ENCODE measurements at regions not wholly inside any gene's neighbourhood (a gene's known extent, or its start where the extent isn't known, plus 50 kb on each side); places are given as distances from the start of the nearest gene placed in this dataset.

- Mint-ChIP-seq H3K9me3 (ENCODE audit: low read depth) (peaks cover 10% of the 10 kb centered on the region), H3K36me3 (no peaks in the 10 kb centered on the region), H3K27ac (no peak overlapping the region), H3K4me3 (no peak overlapping the region), H3K4me1 (no peaks in the 10 kb centered on the region), H3K27me3 (no peaks in the 10 kb centered on the region)
- CTCF ChIA-PET, result no interaction called here
- DNase-seq (no peak), ATAC-seq (no peak)
Observed at GRCh38 chr5:126093718-126094117, 329.5 kb upstream of the GRAMD2B start.

DNA sequence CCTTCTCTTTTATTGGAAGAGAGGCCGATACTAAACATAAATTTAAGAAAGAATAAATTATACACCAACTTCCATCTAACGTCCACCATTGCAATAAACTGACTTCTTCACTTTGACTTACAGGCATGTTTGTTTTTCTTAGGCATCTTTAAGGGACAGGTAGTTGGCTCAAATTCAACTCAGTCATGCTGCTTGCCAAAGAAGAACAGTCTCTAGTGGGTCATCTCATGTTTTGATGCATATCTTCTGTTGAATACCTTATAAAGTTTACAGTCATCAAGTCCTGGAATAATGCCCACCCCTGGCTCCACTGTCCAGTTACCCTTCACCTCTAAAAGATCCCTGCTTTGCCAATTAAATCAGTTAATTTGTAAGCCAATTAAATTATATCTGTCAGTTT, 328.2 kb upstream of the GRAMD2B start:
- no peaks in the 10 kb centered on the region for H3K27me3 Mint-ChIP-seq
- CTCF ChIA-PET, result no interaction called here
- H3K9me3 Mint-ChIP-seq (ENCODE audit: low read depth), result peaks cover 8% of the 10 kb centered on the region
- no peak overlapping the region for H3K27ac Mint-ChIP-seq
- ATAC-seq (no peak), DNase-seq (no peak)
- no peak overlapping the region for H3K4me3 Mint-ChIP-seq
- H3K4me1 Mint-ChIP-seq, result no peaks in the 10 kb centered on the region
- H3K36me3 Mint-ChIP-seq, result no peaks in the 10 kb centered on the region

- no peaks in the 10 kb centered on the region for H3K36me3 Mint-ChIP-seq
- H3K4me3 Mint-ChIP-seq, result no peak overlapping the region
- H3K9me3 Mint-ChIP-seq (ENCODE audit: low read depth), result peaks cover 10% of the 10 kb centered on the region
- CTCF ChIA-PET, result no interaction called here
- DNase-seq (no peak), ATAC-seq (no peak)
- H3K27ac Mint-ChIP-seq, result no peak overlapping the region
- no peaks in the 10 kb centered on the region for H3K4me1 Mint-ChIP-seq
- H3K27me3 Mint-ChIP-seq, result no peaks in the 10 kb centered on the region
Observed at GRCh38 chr5:126096442-126097006, 326.7 kb upstream of the GRAMD2B start.

GRCh38 chr5:126097876-126098275, 325.3 kb upstream of the GRAMD2B start:
- H3K9me3 Mint-ChIP-seq (ENCODE audit: low read depth), result peaks cover 5% of the 10 kb centered on the region
- H3K4me3 Mint-ChIP-seq, result no peak overlapping the region
- no peaks in the 10 kb centered on the region for H3K4me1 Mint-ChIP-seq
- no peaks in the 10 kb centered on the region for H3K36me3 Mint-ChIP-seq
- DNase-seq, result no peak
- no peaks in the 10 kb centered on the region for H3K27me3 Mint-ChIP-seq
- no peak for ATAC-seq
- CTCF ChIA-PET, result no interaction called here
- no peak overlapping the region for H3K27ac Mint-ChIP-seq

GRCh38 chr5:126098330-126099017, 324.7 kb upstream of the GRAMD2B start:
- Mint-ChIP-seq H3K4me3 (no peak overlapping the region), H3K27ac (no peak overlapping the region), H3K27me3 (no peaks in the 10 kb centered on the region), H3K9me3 (ENCODE audit: low read depth) (peaks cover 5% of the 10 kb centered on the region), H3K36me3 (no peaks in the 10 kb centered on the region), H3K4me1 (no peaks in the 10 kb centered on the region)
- DNase-seq, result no peak
- ATAC-seq, result no peak
- CTCF ChIA-PET, result no interaction called here

DNA sequence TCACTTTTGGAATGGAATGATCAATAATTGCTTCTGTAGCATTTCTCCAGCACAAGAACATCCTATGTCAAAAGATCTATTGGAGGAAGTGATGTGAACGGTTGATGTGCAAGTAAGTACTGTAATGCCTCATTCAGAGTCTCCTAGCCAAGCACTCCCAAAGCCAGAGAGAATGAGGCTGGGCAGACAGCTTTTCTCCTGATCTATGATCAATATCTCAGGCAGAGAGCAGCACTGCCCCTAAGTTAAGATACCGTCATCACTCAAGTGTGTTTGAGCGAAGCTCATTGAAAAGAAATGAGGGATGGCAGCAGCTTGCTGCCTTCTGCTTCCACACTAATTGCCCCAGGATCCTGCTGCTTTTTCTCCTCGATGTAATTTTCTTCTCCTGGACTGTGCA, 324.1 kb upstream of the GRAMD2B start:
- Mint-ChIP-seq H3K27ac (no peak overlapping the region), H3K27me3 (no peaks in the 10 kb centered on the region), H3K4me3 (no peak overlapping the region), H3K4me1 (no peaks in the 10 kb centered on the region), H3K36me3 (no peaks in the 10 kb centered on the region), H3K9me3 (ENCODE audit: low read depth) (peaks cover 5% of the 10 kb centered on the region)
- DNase-seq (no peak), ATAC-seq (no peak)
- CTCF ChIA-PET, result no interaction called here

GRCh38 chr5:126100767-126101166, 322.4 kb upstream of the GRAMD2B start:
- H3K4me1 Mint-ChIP-seq, result no peaks in the 10 kb centered on the region

DNA sequence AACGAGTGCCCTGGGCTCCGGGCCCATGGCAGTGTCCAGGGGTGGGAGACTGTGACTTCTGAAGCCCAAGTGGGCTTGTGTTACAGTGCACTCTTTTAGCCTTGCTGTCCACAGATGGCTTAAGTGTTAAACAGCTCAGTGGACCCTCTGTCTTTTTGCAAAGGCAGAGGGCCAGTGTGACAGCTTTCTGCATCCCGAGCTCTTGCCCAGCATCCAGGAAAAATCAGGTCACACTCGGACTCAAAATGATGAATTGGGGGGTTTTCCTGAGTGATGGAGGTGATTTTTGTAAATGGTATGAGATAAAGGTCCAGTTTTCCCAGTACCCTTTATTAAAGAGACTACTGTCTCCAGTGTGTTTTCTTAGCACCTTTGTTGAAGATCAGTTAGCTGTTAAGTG, 321.3 kb upstream of the GRAMD2B start:
- Mint-ChIP-seq H3K36me3 (no peaks in the 10 kb centered on the region), H3K27me3 (no peaks in the 10 kb centered on the region), H3K27ac (no peak overlapping the region), H3K4me3 (no peak overlapping the region), H3K9me3 (ENCODE audit: low read depth) (peaks cover 6% of the 10 kb centered on the region), H3K4me1 (no peaks in the 10 kb centered on the region)
- DNase-seq (no peak), ATAC-seq (no peak)
- CTCF ChIA-PET, result no interaction called here

More at GRCh38 chr5:126100767-126101166, 322.4 kb upstream of the GRAMD2B start:
- no peaks in the 10 kb centered on the region for H3K36me3 Mint-ChIP-seq
- no peaks in the 10 kb centered on the region for H3K27me3 Mint-ChIP-seq
- peaks cover 4% of the 10 kb centered on the region for H3K9me3 Mint-ChIP-seq (ENCODE audit: low read depth)
- CTCF ChIA-PET, result no interaction called here
- ATAC-seq, result no peak
- no peak overlapping the region for H3K4me3 Mint-ChIP-seq
- DNase-seq, result no peak
- no peak overlapping the region for H3K27ac Mint-ChIP-seq

GRCh38 chr5:126103050-126103449, 320.2 kb upstream of the GRAMD2B start:
- Mint-ChIP-seq H3K27me3 (no peaks in the 10 kb centered on the region), H3K27ac (no peak overlapping the region), H3K4me3 (no peak overlapping the region), H3K9me3 (ENCODE audit: low read depth) (peaks cover 6% of the 10 kb centered on the region), H3K4me1 (no peaks in the 10 kb centered on the region), H3K36me3 (no peaks in the 10 kb centered on the region)
- ATAC-seq, result no peak
- no peak for DNase-seq
- CTCF ChIA-PET, result no interaction called here

DNA sequence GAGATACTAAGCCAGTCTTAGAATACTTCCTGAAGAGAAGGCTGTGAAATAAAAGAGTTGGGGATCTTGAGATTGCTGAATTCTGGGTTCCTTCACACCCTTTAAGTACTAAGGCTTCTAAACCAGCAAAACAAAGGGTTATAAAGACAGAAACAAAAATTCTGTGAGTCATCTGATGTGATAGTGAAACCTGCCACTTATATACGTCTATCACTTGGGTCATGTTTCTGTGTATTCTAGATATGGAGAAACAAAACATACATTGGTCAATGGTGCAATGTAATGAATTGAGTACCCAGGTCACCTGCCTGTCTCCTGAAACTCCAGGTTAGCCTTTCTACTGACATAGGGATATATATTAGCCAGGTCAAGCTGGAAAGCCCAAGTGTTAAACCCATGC, 319.3 kb upstream of the GRAMD2B start:
- Mint-ChIP-seq H3K27ac (no peak overlapping the region), H3K9me3 (ENCODE audit: low read depth) (peaks cover 6% of the 10 kb centered on the region), H3K36me3 (no peaks in the 10 kb centered on the region), H3K27me3 (no peaks in the 10 kb centered on the region), H3K4me1 (no peaks in the 10 kb centered on the region), H3K4me3 (no peak overlapping the region)
- ATAC-seq, result no peak
- DNase-seq, result no peak
- CTCF ChIA-PET, result no interaction called here

DNA sequence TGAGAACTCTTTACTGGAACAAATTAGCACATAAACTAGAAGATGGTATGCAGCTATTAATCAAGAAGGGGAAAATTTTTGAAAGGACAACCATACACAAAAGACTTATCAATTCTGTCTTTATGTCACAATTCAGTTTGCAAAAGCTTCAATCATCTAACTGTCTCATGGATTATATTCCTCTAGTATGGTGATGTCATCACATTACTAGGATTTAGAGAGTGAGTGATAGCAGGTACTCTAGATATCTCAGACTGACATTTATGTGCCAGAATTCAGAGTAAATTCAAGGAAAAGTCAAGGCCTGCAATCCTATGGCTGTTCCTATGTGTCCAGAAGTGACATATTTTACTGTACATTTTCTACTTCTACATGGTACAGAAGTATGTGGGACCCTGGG, 318.9 kb upstream of the GRAMD2B start:
- H3K27me3 Mint-ChIP-seq, result no peaks in the 10 kb centered on the region
- ATAC-seq, result no peak
- no peak overlapping the region for H3K27ac Mint-ChIP-seq
- H3K9me3 Mint-ChIP-seq (ENCODE audit: low read depth), result peaks cover 6% of the 10 kb centered on the region
- H3K4me1 Mint-ChIP-seq, result no peaks in the 10 kb centered on the region
- H3K36me3 Mint-ChIP-seq, result no peaks in the 10 kb centered on the region
- CTCF ChIA-PET, result no interaction called here
- no peak for DNase-seq
- no peak overlapping the region for H3K4me3 Mint-ChIP-seq

DNA sequence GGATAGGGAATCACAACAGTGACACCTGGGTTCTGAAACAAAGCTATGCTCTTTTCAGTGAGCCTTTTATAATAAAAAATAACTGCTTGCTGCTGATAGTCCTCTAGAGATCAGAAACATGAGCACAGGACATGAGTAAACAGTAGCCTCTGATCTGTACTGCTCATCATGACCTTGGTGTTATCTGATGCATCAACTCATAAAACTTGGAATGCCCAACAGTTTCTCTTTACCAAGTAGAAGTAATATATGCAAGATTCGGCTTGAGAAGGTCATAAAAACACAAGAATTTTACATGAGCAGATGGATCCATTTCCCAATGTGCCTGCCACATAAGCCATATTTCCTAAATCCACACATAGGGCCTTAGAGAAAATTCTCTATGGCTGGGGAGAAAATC, 318.3 kb upstream of the GRAMD2B start:
- CTCF ChIA-PET, result no interaction called here
- no peak overlapping the region for H3K27ac Mint-ChIP-seq
- no peaks in the 10 kb centered on the region for H3K36me3 Mint-ChIP-seq
- peaks cover 6% of the 10 kb centered on the region for H3K9me3 Mint-ChIP-seq (ENCODE audit: low read depth)
- H3K27me3 Mint-ChIP-seq, result no peaks in the 10 kb centered on the region
- no peak for ATAC-seq
- no peak overlapping the region for H3K4me3 Mint-ChIP-seq
- no peaks in the 10 kb centered on the region for H3K4me1 Mint-ChIP-seq
- no peak for DNase-seq

DNA sequence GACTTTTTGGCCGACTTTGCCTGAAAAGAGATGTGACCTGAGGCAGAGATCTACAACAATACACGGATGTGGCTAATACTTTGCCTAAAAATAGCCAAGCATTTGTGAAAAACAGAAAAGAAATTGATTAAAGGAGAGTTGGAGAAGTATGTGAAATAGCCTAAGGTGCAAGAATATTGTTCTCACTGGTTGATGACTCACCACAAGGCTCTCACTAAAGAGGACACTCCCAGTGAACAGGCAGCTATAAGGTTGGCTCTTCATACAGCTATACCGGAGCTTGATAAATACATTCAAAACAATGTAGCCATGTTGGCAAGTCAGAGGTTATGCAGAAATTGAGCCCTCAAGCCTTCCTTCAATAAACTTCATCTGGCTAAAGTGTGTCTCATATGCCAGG, 317.2 kb upstream of the GRAMD2B start:
- H3K27ac Mint-ChIP-seq, result no peak overlapping the region
- no peaks in the 10 kb centered on the region for H3K4me1 Mint-ChIP-seq
- H3K9me3 Mint-ChIP-seq (ENCODE audit: low read depth), result peaks cover 3% of the 10 kb centered on the region
- CTCF ChIA-PET, result no interaction called here
- H3K4me3 Mint-ChIP-seq, result no peak overlapping the region
- DNase-seq (no peak), ATAC-seq (no peak)
- H3K36me3 Mint-ChIP-seq, result no peaks in the 10 kb centered on the region
- no peaks in the 10 kb centered on the region for H3K27me3 Mint-ChIP-seq

DNA sequence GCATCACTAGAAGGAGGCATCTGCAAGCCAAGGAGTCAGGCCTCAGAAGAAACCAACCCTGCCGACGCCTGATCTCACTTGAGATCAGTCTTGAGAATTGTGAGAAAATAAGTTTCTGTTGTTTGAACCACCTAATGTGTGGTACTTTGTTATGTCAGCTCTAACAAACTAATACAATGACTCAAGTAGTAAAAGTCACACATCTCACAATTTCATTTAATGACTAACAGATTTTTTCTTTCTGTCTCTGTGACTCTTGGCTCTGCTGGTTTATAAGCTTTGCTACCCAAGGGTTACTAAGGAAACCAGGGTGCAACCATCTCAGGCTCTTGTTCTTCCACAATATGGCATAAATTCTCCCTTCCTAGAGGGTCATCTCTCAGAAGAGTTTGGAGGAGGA, 315.8 kb upstream of the GRAMD2B start:
- Mint-ChIP-seq H3K36me3 (no peaks in the 10 kb centered on the region), H3K4me3 (no peak overlapping the region), H3K27me3 (no peaks in the 10 kb centered on the region), H3K27ac (no peak overlapping the region), H3K9me3 (ENCODE audit: low read depth) (peaks cover 6% of the 10 kb centered on the region), H3K4me1 (no peaks in the 10 kb centered on the region)
- CTCF ChIA-PET, result no interaction called here
- ATAC-seq (no peak), DNase-seq (no peak)

- Mint-ChIP-seq H3K27ac (no peak overlapping the region), H3K4me3 (no peak overlapping the region), H3K9me3 (ENCODE audit: low read depth) (peaks cover 6% of the 10 kb centered on the region), H3K4me1 (no peaks in the 10 kb centered on the region), H3K27me3 (no peaks in the 10 kb centered on the region), H3K36me3 (no peaks in the 10 kb centered on the region)
- no peak for DNase-seq
- CTCF ChIA-PET, result no interaction called here
- no peak for ATAC-seq
Observed at GRCh38 chr5:126108470-126108869, 314.7 kb upstream of the GRAMD2B start.

Data from activated CD8-positive, alpha-beta memory T cell treated with anti-CD3 and anti-CD28 coated beads, Interleukin-2, amount 10 ng/mL, durations not matched to agents 7 days and 5 days (primary cell).